ENCODE measurements at regions not wholly inside any gene's neighbourhood (a gene's known extent, or its start where the extent isn't known, plus 50 kb on each side); places are given as distances from the start of the nearest gene placed in this dataset.

- peaks cover 2% of the 10 kb centered on the region for H3K9me3 Mint-ChIP-seq (ENCODE audit: unreplicated experiment)
- no peak overlapping the region for H3K4me3 Mint-ChIP-seq (ENCODE audit: unreplicated experiment)
- H3K36me3 Mint-ChIP-seq (ENCODE audit: unreplicated experiment): no peaks in the 10 kb centered on the region
- no peak for DNase-seq
- no peaks in the 10 kb centered on the region for H3K4me1 Mint-ChIP-seq (ENCODE audit: low read depth, unreplicated experiment)
- no peak for TF ChIP-seq CTCF (IDR thresholded peaks at IDR 0.05; ENCODE audit: partially characterized antibody, unreplicated experiment)
- no peak overlapping the region for H3K27ac Mint-ChIP-seq (ENCODE audit: unreplicated experiment)
- H3K27me3 Mint-ChIP-seq (ENCODE audit: unreplicated experiment): no peaks in the 10 kb centered on the region
These were observed 201.5 kb upstream of the COL11A1 start for GRCh38 chr1:103309786-103310185.

- Mint-ChIP-seq H3K27me3 (ENCODE audit: unreplicated experiment) (no peaks in the 10 kb centered on the region), H3K9me3 (ENCODE audit: unreplicated experiment) (peaks cover 2% of the 10 kb centered on the region), H3K27ac (ENCODE audit: unreplicated experiment) (no peak overlapping the region), H3K4me3 (ENCODE audit: unreplicated experiment) (no peak overlapping the region), H3K4me1 (ENCODE audit: low read depth, unreplicated experiment) (no peaks in the 10 kb centered on the region), H3K36me3 (ENCODE audit: unreplicated experiment) (no peaks in the 10 kb centered on the region)
- no peak for DNase-seq
- no peak for TF ChIP-seq CTCF (IDR thresholded peaks at IDR 0.05; ENCODE audit: partially characterized antibody, unreplicated experiment)
These were observed 199.4 kb upstream of the COL11A1 start for GRCh38 chr1:103307751-103308150.

GRCh38 chr1:103283841-103284669, 175.7 kb upstream of the COL11A1 start:
- Mint-ChIP-seq H3K4me3 (ENCODE audit: unreplicated experiment) (no peak overlapping the region), H3K9me3 (ENCODE audit: unreplicated experiment) (peaks cover 1% of the 10 kb centered on the region), H3K27me3 (ENCODE audit: unreplicated experiment) (no peaks in the 10 kb centered on the region), H3K27ac (ENCODE audit: unreplicated experiment) (no peak overlapping the region), H3K4me1 (ENCODE audit: low read depth, unreplicated experiment) (no peaks in the 10 kb centered on the region), H3K36me3 (ENCODE audit: unreplicated experiment) (no peaks in the 10 kb centered on the region)
- TF ChIP-seq CTCF (IDR thresholded peaks at IDR 0.05; ENCODE audit: partially characterized antibody, unreplicated experiment): no peak
- no peak for DNase-seq

GRCh38 chr1:103283371-103283770, 175.0 kb upstream of the COL11A1 start:
- H3K27ac Mint-ChIP-seq (ENCODE audit: unreplicated experiment): no peak overlapping the region
- no peak overlapping the region for H3K4me3 Mint-ChIP-seq (ENCODE audit: unreplicated experiment)
- peaks cover 1% of the 10 kb centered on the region for H3K9me3 Mint-ChIP-seq (ENCODE audit: unreplicated experiment)
- no peak for DNase-seq
- H3K27me3 Mint-ChIP-seq (ENCODE audit: unreplicated experiment): no peaks in the 10 kb centered on the region
- H3K4me1 Mint-ChIP-seq (ENCODE audit: low read depth, unreplicated experiment): no peaks in the 10 kb centered on the region
- TF ChIP-seq CTCF (IDR thresholded peaks at IDR 0.05; ENCODE audit: partially characterized antibody, unreplicated experiment): no peak
- no peaks in the 10 kb centered on the region for H3K36me3 Mint-ChIP-seq (ENCODE audit: unreplicated experiment)

- H3K4me1 Mint-ChIP-seq (ENCODE audit: low read depth, unreplicated experiment): no peaks in the 10 kb centered on the region
- no peak for DNase-seq
These were observed 167.4 kb upstream of the COL11A1 start for GRCh38 chr1:103275725-103276124.

More at GRCh38 chr1:103275725-103276124, 167.4 kb upstream of the COL11A1 start:
- no peaks in the 10 kb centered on the region for H3K36me3 Mint-ChIP-seq (ENCODE audit: unreplicated experiment)
- TF ChIP-seq CTCF (IDR thresholded peaks at IDR 0.05; ENCODE audit: partially characterized antibody, unreplicated experiment): no peak
- no peak overlapping the region for H3K4me3 Mint-ChIP-seq (ENCODE audit: unreplicated experiment)
- H3K27ac Mint-ChIP-seq (ENCODE audit: unreplicated experiment): no peak overlapping the region
- H3K9me3 Mint-ChIP-seq (ENCODE audit: unreplicated experiment): peaks cover 1% of the 10 kb centered on the region
- H3K27me3 Mint-ChIP-seq (ENCODE audit: unreplicated experiment): peaks cover 2% of the 10 kb centered on the region

All from glutamatergic neuron (in vitro differentiated cells).